BJ (cell line): ENCODE measurements at regions not wholly inside any gene's neighbourhood (a gene's known extent, or its start where the extent isn't known, plus 50 kb on each side); places are given as distances from the start of the nearest gene placed in this dataset.

Source experiments
- CTCF ChIA-PET: fragments of 350-600 bp; formaldehyde crosslinking; extraction: SDS; loops from one replicate; lab custom pipeline; 2021; ENCODE audit warnings: antibody characterized with exemption, inconsistent platforms; lab: Yijun Ruan, JAX
- POLR2A ChIA-PET: fragments of 300-600 bp; sonication (Branson Sonifier 250); formaldehyde crosslinking; extraction: SDS; loops from one replicate; lab custom pipeline; 2021; ENCODE audit warnings: antibody characterized with exemption; lab: Charles Lee
- DNase-seq: peaks from one replicate; pipeline ENCODE4 v3.0.0-alpha.2; 2011; ENCODE audit warnings: low read depth
- H3K27me3 ChIP-seq: 2 replicates; pipeline ENCODE4 v1.6.0; 2011; ENCODE audit warnings: low read length; ENCODE audit not compliant: control insufficient read depth, insufficient read depth
- H3K36me3 ChIP-seq: 2 replicates; pipeline ENCODE4 v1.5.1; 2011; ENCODE audit warnings: low read length; ENCODE audit not compliant: control insufficient read depth, insufficient read depth
- H3K4me3 ChIP-seq: 2 replicates; pipeline ENCODE4 v1.5.1; 2011; ENCODE audit warnings: low read depth, mild to moderate bottlenecking, control low read depth, low read length
- CTCF ChIP-seq: IDR thresholded peaks from 2 replicates; pipeline ENCODE4 v1.5.1; 2011; ENCODE audit warnings: low read depth, mild to moderate bottlenecking, control low read depth, inconsistent platforms, low read length, moderate library complexity; ENCODE audit not compliant: insufficient read depth

- ChIA-PET CTCF (interaction anchor here (3.4 kb wide), 1 partner anchor 25 kb away, joined by 15 read pairs; no protein-coding TSS in a partner anchor), POLR2A (no interaction called here)
- H3K36me3 ChIP-seq = no peaks in the 10 kb centered on the region
- DNase-seq = no peak
- H3K27me3 ChIP-seq = peaks cover 3% of the 10 kb centered on the region; the same call in 1 of the 2 replicates
- TF ChIP-seq CTCF = no peak
- H3K4me3 ChIP-seq = no peak overlapping the region
Measured at GRCh38 chr6:747028-747427, 54.1 kb upstream of the EXOC2 start.

- ChIA-PET CTCF (interaction anchor here (1.6 to 3.4 kb wide), 2 partner anchors 13 to 23 kb away, joined by 4 to 15 read pairs; no protein-coding TSS in a partner anchor), POLR2A (no interaction called here)
- H3K36me3 ChIP-seq = no peaks in the 10 kb centered on the region
- H3K4me3 ChIP-seq = no peak overlapping the region
- DNase-seq = no peak
- TF ChIP-seq CTCF = no peak
- H3K27me3 ChIP-seq = peaks cover 3% of the 10 kb centered on the region; the same call in 1 of the 2 replicates
Measured at GRCh38 chr6:744666-745353, 51.9 kb upstream of the EXOC2 start.

- peaks cover 3% of the 10 kb centered on the region; the same call in 1 of the 2 replicates for H3K27me3 ChIP-seq
- ChIA-PET POLR2A (no interaction called here), CTCF (interaction anchor here (3.4 kb wide), 1 partner anchor 22 kb away, joined by 15 read pairs; no protein-coding TSS in a partner anchor)
- DNase-seq = no peak
- no peak for TF ChIP-seq CTCF
- no peaks in the 10 kb centered on the region for H3K36me3 ChIP-seq
- H3K4me3 ChIP-seq = no peak overlapping the region
Measured at GRCh38 chr6:743320-744096, 50.6 kb upstream of the EXOC2 start.
